ENCODE measurements at regions not wholly inside any gene's neighbourhood (a gene's known extent, or its start where the extent isn't known, plus 50 kb on each side); places are given as distances from the start of the nearest gene placed in this dataset.

DNA sequence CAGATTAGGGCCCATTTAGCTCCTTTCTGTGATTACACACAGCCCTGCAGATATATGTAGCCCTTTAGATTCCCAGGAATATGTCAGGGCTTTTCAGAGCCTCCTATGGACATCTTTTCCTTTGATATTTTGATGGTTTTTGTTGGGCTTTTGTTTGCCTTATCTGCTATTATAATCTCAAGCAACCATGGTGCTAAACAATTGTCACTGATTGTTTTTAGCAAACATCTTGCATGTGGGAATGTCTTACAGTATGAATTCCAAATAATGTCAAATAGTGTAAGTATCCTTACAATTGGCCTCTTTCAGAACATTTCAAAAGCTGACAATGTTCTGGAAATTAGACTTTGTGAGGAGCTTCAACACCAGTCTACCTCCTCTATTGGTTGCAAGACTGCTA is 333.6 kb upstream of the OPRM1 start:
- no peak for TF ChIP-seq KLF16 (IDR thresholded peaks at IDR 0.05)
- no peak for TF ChIP-seq TAF1 (IDR thresholded peaks at IDR 0.05; ENCODE audit: control insufficient read depth, extremely low read depth, insufficient read depth, low read length, severe bottlenecking)
- TF ChIP-seq ZBTB40 (IDR thresholded peaks at IDR 0.05), result no peak
- TF ChIP-seq ZBTB40 (CRISPR knock-in tag; IDR thresholded peaks at IDR 0.05), result no peak
- TF ChIP-seq NFE2L1 (tag; IDR thresholded peaks at IDR 0.05; ENCODE audit: borderline replicate concordance, low read depth), result no peak
- TF ChIP-seq PML (IDR thresholded peaks at IDR 0.05; ENCODE audit: low read length), result no peak
- TF ChIP-seq, protein P1, sequence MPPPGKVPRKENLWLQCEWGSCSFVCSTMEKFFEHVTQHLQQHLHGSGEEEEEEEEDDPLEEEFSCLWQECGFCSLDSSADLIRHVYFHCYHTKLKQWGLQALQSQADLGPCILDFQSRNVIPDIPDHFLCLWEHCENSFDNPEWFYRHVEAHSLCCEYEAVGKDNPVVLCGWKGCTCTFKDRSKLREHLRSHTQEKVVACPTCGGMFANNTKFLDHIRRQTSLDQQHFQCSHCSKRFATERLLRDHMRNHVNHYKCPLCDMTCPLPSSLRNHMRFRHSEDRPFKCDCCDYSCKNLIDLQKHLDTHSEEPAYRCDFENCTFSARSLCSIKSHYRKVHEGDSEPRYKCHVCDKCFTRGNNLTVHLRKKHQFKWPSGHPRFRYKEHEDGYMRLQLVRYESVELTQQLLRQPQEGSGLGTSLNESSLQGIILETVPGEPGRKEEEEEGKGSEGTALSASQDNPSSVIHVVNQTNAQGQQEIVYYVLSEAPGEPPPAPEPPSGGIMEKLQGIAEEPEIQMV (tag; conservative IDR thresholded peaks at IDR 0.05; ENCODE audit: low read depth), result no peak
- TF ChIP-seq CHD2 (IDR thresholded peaks at IDR 0.05; ENCODE audit: low read depth, low read length), result no peak
- no peak for TF ChIP-seq BRF1 (IDR thresholded peaks at IDR 0.05; ENCODE audit: borderline replicate concordance, extremely low read depth, insufficient read length)
- TF ChIP-seq POLR2AphosphoS2 (IDR thresholded peaks at IDR 0.05; ENCODE audit: low read length), result no peak
